GM21737 (cell line): ENCODE measurements at regions not wholly inside any gene's neighbourhood (a gene's known extent, or its start where the extent isn't known, plus 50 kb on each side); places are given as distances from the start of the nearest gene placed in this dataset.

Experiments
- ATAC-seq: cut with Tn5 transposase; IDR thresholded peaks from one replicate; pipeline ENCODE4 v1.9.1; 2021; ENCODE audit warnings: mild to moderate bottlenecking, moderate library complexity; ENCODE audit not compliant: unreplicated experiment

- ATAC-seq, result peak; percentile 89
These were observed 126.7 kb downstream of the UNC5CL start for GRCh38 chr6:40912158-40912946.

- no peak for ATAC-seq
These were observed 128.6 kb downstream of the UNC5CL start for GRCh38 chr6:40910260-40910893.

- ATAC-seq, result no peak
These were observed 129.2 kb downstream of the UNC5CL start for GRCh38 chr6:40909811-40910210.

GRCh38 chr6:40907198-40907701 is 131.8 kb downstream of the UNC5CL start:
- ATAC-seq, result no peak

GRCh38 chr6:40906759-40907158 is 132.3 kb downstream of the UNC5CL start:
- no peak for ATAC-seq

- no peak for ATAC-seq
These were observed 134.3 kb downstream of the UNC5CL start for GRCh38 chr6:40904583-40905194.

- ATAC-seq, result no peak
These were observed 135.6 kb downstream of the UNC5CL start for GRCh38 chr6:40903456-40903855.

GRCh38 chr6:40901322-40902055 is 137.5 kb downstream of the UNC5CL start:
- no peak for ATAC-seq

GRCh38 chr6:40900791-40901190 is 138.2 kb downstream of the UNC5CL start:
- ATAC-seq, result no peak

GRCh38 chr6:40899684-40900155 is 139.3 kb downstream of the UNC5CL start:
- no peak for ATAC-seq

GRCh38 chr6:40898073-40898472 is 140.9 kb downstream of the UNC5CL start:
- no peak for ATAC-seq

GRCh38 chr6:40897390-40898003 is 141.5 kb downstream of the UNC5CL start:
- no peak for ATAC-seq

- no peak for ATAC-seq
These were observed 142.3 kb downstream of the UNC5CL start for GRCh38 chr6:40896696-40897095.

- ATAC-seq, result no peak
These were observed 143.8 kb downstream of the UNC5CL start for GRCh38 chr6:40894962-40895799.

- no peak for ATAC-seq
These were observed 146.0 kb downstream of the UNC5CL start for GRCh38 chr6:40893021-40893420.

- no peak for ATAC-seq
These were observed 146.8 kb downstream of the UNC5CL start for GRCh38 chr6:40892223-40892622.

GRCh38 chr6:40891686-40892085 is 147.3 kb downstream of the UNC5CL start:
- no peak for ATAC-seq

- ATAC-seq, result no peak
These were observed 147.9 kb downstream of the UNC5CL start for GRCh38 chr6:40891131-40891530.

- no peak for ATAC-seq
These were observed 149.7 kb downstream of the UNC5CL start for GRCh38 chr6:40889137-40889832.
